CD14-positive monocyte (primary cell): ENCODE measurements at regions not wholly inside any gene's neighbourhood (a gene's known extent, or its start where the extent isn't known, plus 50 kb on each side); places are given as distances from the start of the nearest gene placed in this dataset.

Source experiments
- DNase-seq, 3 donors: peaks; one replicate each; pipeline ENCODE4 v3.0.0-alpha.2; 2011 to 2022
- H2AFZ ChIP-seq: 2 replicates; pipeline ENCODE4 v1.6.0; 2012; ENCODE audit warnings: mild to moderate bottlenecking, low read depth, low read length, inconsistent platforms; ENCODE audit not compliant: insufficient read depth, poor library complexity, severe bottlenecking
- H3K27ac ChIP-seq, 2 donors: 1 replicate in 1 of 2; 2 replicates in 1 of 2; pipeline ENCODE4 v1.5.1; 2012 to 2013; ENCODE audit warnings: low read length in 2 of 2, control low read depth in 1 of 2, inconsistent platforms in 1 of 2, low read depth in 1 of 2, mild to moderate bottlenecking in 1 of 2
- H3K27me3 ChIP-seq, 2 donors: one replicate each; pipeline versions ENCODE4 v1.6.0 to v1.6.1; 2011 to 2013; ENCODE audit warnings: low read length in 2 of 2; ENCODE audit not compliant: control insufficient read depth in 2 of 2, insufficient read depth in 2 of 2
- H3K36me3 ChIP-seq, 2 donors: replicated peaks in 1 of 2; 1 replicate in 1 of 2; 2 replicates in 1 of 2; pipeline versions ENCODE4 v1.5.1 to v1.6.1; 2012 to 2013; ENCODE audit warnings: low read length in 2 of 2, control low read depth in 1 of 2, inconsistent platforms in 1 of 2, mild to moderate bottlenecking in 1 of 2; ENCODE audit not compliant: insufficient read depth in 2 of 2, control insufficient read depth in 1 of 2
- H3K4me1 ChIP-seq, 2 donors: 1 replicate in 1 of 2; 2 replicates in 1 of 2; pipeline versions ENCODE4 v1.5.1 to v1.6.1; 2012 to 2013; ENCODE audit warnings: low read length in 2 of 2, control low read depth in 1 of 2, inconsistent platforms in 1 of 2, mild to moderate bottlenecking in 1 of 2, moderate library complexity in 1 of 2; ENCODE audit not compliant: insufficient read depth in 2 of 2, control insufficient read depth in 1 of 2
- H3K4me2 ChIP-seq: replicated peaks from 2 replicates; pipeline ENCODE3; 2012; ENCODE audit warnings: low read length, moderate library complexity, mild to moderate bottlenecking; ENCODE audit not compliant: poor library complexity, severe bottlenecking; ENCODE audit errors: extremely low read depth
- H3K4me3 ChIP-seq, 3 experiments: fragments of 200-600 bp in 1 of 3; sonication (generic) in 1 of 3; replicated peaks in 1 of 3; 1 replicate in 2 of 3; 2 replicates in 1 of 3; pipeline ENCODE4 v1.5.1; 2011 to 2013; ENCODE audit warnings: low read length in 3 of 3, mild to moderate bottlenecking in 3 of 3, control low read depth in 2 of 3, low read depth in 2 of 3, inconsistent platforms in 1 of 3, moderate library complexity in 1 of 3
- H3K79me2 ChIP-seq: 2 replicates; pipeline ENCODE4 v1.6.0; 2012; ENCODE audit warnings: mild to moderate bottlenecking, control low read depth, inconsistent platforms, low read length, moderate library complexity; ENCODE audit not compliant: insufficient read depth
- H3K9ac ChIP-seq: 2 replicates; pipeline ENCODE4 v1.6.0; 2017; ENCODE audit warnings: low read length, mild to moderate bottlenecking; ENCODE audit not compliant: insufficient read depth, poor library complexity, severe bottlenecking
- H3K9me3 ChIP-seq, 2 donors: replicated peaks in 1 of 2; 1 replicate in 1 of 2; 2 replicates in 1 of 2; pipeline versions ENCODE4 v1.5.1 to v1.6.1; 2012 to 2013; ENCODE audit warnings: low read length in 2 of 2, control low read depth in 1 of 2; ENCODE audit not compliant: control insufficient read depth in 1 of 2, insufficient read depth in 1 of 2
- H4K20me1 ChIP-seq: 2 replicates; pipeline ENCODE4 v1.6.0; 2012; ENCODE audit warnings: mild to moderate bottlenecking, low read length, control low read depth, moderate library complexity; ENCODE audit not compliant: insufficient read depth
- H3K27ac Mint-ChIP-seq, 7 donors: one replicate each; pipeline ENCODE4 v1.8.0; 2020; ENCODE audit warnings: mild to moderate bottlenecking in 7 of 7, mixed read lengths in 7 of 7, moderate library complexity in 6 of 7, inconsistent platforms in 2 of 7
- H3K27me3 Mint-ChIP-seq, 3 donors: one replicate each; pipeline ENCODE4 v1.8.0; 2021 to 2022; ENCODE audit warnings: low read depth in 3 of 3, mild to moderate bottlenecking in 3 of 3, mixed read lengths in 3 of 3, moderate library complexity in 3 of 3, inconsistent platforms in 1 of 3
- H3K36me3 Mint-ChIP-seq, 2 donors: one replicate each; pipeline ENCODE4 v1.8.0; 2020; ENCODE audit warnings: mixed read lengths in 2 of 2, inconsistent platforms in 1 of 2, mild to moderate bottlenecking in 1 of 2
- H3K4me1 Mint-ChIP-seq: one replicate; pipeline ENCODE4 v1.8.0; 2020; ENCODE audit warnings: mild to moderate bottlenecking, mixed read lengths
- H3K4me3 Mint-ChIP-seq, 2 donors: one replicate each; pipeline ENCODE4 v1.8.0; 2020; ENCODE audit warnings: mild to moderate bottlenecking in 2 of 2, mixed read lengths in 2 of 2, moderate library complexity in 1 of 2
- H3K9me3 Mint-ChIP-seq, 7 donors: one replicate each; pipeline ENCODE4 v1.8.0; 2020 to 2022; ENCODE audit warnings: mixed read lengths in 7 of 7, mild to moderate bottlenecking in 6 of 7, moderate library complexity in 6 of 7, inconsistent platforms in 2 of 7
- CTCF ChIP-seq: fragments of 200-600 bp; IDR thresholded peaks from one replicate; pipeline ENCODE4 v1.8.0; 2022; ENCODE audit warnings: antibody characterized with exemption, mild to moderate bottlenecking
- WGBS: methylation state at CpG from one replicate; pipeline ENCODE4 v1.1.5; 2013; ENCODE audit warnings: missing lambda C conversion rate; ENCODE audit not compliant: insufficient coverage; 5-methylcytosine and 5-hydroxymethylcytosine counted together
- intact Hi-C, 2 donors: fragments of 100-400 bp; cut with micrococcal nuclease; formaldehyde crosslinking; loops; one replicate each; pipeline versions ENCODE4 v1.15.0 to v1.15.1; 2023

- no peak overlapping the region for H2AFZ ChIP-seq
- no peak overlapping the region for H3K9ac ChIP-seq
- H3K27me3 ChIP-seq: no peaks in the 10 kb centered on the region
- no peaks in the 10 kb centered on the region for H3K4me1 ChIP-seq
- H3K27ac Mint-ChIP-seq: no peak overlapping the region
- H3K4me1 Mint-ChIP-seq: no peaks in the 10 kb centered on the region
- H3K36me3 Mint-ChIP-seq: no peaks in the 10 kb centered on the region
- H3K4me2 ChIP-seq: no peak overlapping the region
- no peak for DNase-seq
- no peak overlapping the region for H3K4me3 Mint-ChIP-seq
- H3K79me2 ChIP-seq: no peaks in the 10 kb centered on the region
- H3K9me3 Mint-ChIP-seq: peaks cover 2 to 7% (median 5%) of the 10 kb centered on the region in 7 donors
- no peaks in the 10 kb centered on the region for H3K9me3 ChIP-seq
- WGBS: no CpG with 5 or more reads among the region's 2 CpGs
- no peaks in the 10 kb centered on the region for H4K20me1 ChIP-seq
- no peaks in the 10 kb centered on the region for H3K36me3 ChIP-seq
- no peak overlapping the region for H3K27ac ChIP-seq
- intact Hi-C loops: no loop called here
- H3K4me3 ChIP-seq: no peak overlapping the region
- H3K27me3 Mint-ChIP-seq: peaks cover 0 to 1% (median 0%) of the 10 kb centered on the region in 3 donors
- no peak for TF ChIP-seq CTCF
Measured at GRCh38 chr5:93141969-93142368, 439.1 kb downstream of the NR2F1-AS1 start.

GRCh38 chr5:93130624-93131490 is 450.2 kb downstream of the NR2F1-AS1 start:
- Mint-ChIP-seq H3K27me3 (no peaks in the 10 kb centered on the region), H3K36me3 (no peaks in the 10 kb centered on the region), H3K9me3 (no peaks in the 10 kb centered on the region), H3K4me3 (no peak overlapping the region), H3K27ac (no peak overlapping the region), H3K4me1 (no peaks in the 10 kb centered on the region)
- intact Hi-C loops: no loop called here
- Histone ChIP-seq H3K36me3 (no peaks in the 10 kb centered on the region), H3K27me3 (no peaks in the 10 kb centered on the region), H3K4me1 (no peaks in the 10 kb centered on the region), H4K20me1 (no peaks in the 10 kb centered on the region), H2AFZ (no peak overlapping the region), H3K9ac (no peak overlapping the region), H3K79me2 (no peaks in the 10 kb centered on the region), H3K27ac (no peak overlapping the region), H3K4me2 (no peak overlapping the region), H3K4me3 (no peak overlapping the region), H3K9me3 (no peaks in the 10 kb centered on the region)
- 46% methylated on average over 5 of the region's 5 CpGs for WGBS
- TF ChIP-seq CTCF: no peak
- DNase-seq: no peak
